HG02943 (cell line): ENCODE measurements at regions not wholly inside any gene's neighbourhood (a gene's known extent, or its start where the extent isn't known, plus 50 kb on each side); places are given as distances from the start of the nearest gene placed in this dataset.

Experiments used
- ATAC-seq: cut with Tn5 transposase; IDR thresholded peaks from one replicate; pipeline ENCODE4 v1.9.1; 2021; ENCODE audit warnings: mild to moderate bottlenecking, low read depth, moderate library complexity; ENCODE audit not compliant: unreplicated experiment

DNA sequence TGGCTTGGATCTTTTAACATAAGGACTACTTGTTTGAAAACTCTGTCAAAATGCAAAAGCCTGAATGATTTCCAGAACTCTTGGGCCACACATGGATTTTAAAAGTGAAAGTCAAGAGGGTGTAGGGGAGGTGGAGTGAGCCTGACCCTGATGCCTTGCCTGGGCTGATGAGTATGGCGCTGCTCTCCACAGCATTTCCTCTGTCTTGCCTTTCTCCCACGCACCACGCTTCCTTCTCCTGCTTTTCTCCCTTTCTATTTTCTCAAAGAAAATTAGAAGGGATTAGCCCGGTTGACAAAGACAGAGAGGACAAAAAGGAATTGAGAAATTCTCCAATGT is 207.0 kb upstream of the CCDC68 start:
- no peak for ATAC-seq

GRCh38 chr18:55163550-55163949 is 204.3 kb upstream of the CCDC68 start:
- ATAC-seq, result no peak

- no peak for ATAC-seq
Observed at GRCh38 chr18:55161916-55162315, 202.7 kb upstream of the CCDC68 start.

GRCh38 chr18:55159027-55159426 is 199.8 kb upstream of the CCDC68 start:
- no peak for ATAC-seq

GRCh38 chr18:55158570-55158969 is 199.3 kb upstream of the CCDC68 start:
- ATAC-seq, result no peak

GRCh38 chr18:55153346-55153745 is 194.1 kb upstream of the CCDC68 start:
- ATAC-seq, result no peak

- ATAC-seq, result no peak
Observed at GRCh38 chr18:55152801-55153200, 193.5 kb upstream of the CCDC68 start.

DNA sequence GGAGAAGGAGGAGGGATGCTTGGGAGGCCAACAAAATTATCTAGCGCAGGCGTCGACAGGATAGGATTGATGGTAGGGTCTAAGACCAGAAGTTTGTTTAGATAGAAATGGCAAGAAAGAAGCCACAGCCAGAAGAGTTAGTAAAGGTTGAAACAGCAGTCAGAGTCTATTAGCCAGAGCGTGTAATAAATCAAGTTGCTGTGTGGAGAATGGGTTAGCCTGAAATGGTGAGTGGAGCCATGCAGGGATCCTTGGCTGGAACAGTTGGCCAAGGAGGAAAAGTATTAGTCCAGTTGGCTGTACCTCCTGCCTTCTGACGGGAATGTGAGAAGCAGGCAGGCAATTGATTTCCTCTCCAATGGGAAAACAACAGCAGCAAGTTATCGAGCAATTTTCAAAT is 190.7 kb upstream of the CCDC68 start:
- ATAC-seq, result no peak

GRCh38 chr18:55147791-55148190 is 188.5 kb upstream of the CCDC68 start:
- no peak for ATAC-seq

- no peak for ATAC-seq
Observed at GRCh38 chr18:55144193-55144930, 185.1 kb upstream of the CCDC68 start.

DNA sequence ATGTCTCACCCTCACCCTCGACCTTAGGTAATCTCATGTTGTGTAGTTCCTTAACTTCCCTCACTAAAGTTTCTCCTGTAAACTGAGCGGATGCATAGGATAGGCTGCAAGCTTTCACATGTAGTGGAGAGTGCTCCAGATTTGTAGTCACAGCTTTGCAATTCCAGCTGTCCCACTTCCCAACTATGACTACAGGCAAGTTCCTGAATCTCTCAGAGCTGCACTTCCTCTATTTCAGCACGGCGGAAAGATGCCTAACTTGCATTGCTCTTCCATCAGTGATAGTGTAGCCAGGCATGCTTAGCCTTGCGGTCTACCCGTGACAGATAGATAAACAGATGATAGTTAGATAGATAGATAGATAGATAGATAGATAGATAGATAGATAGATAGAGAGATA is 183.1 kb upstream of the CCDC68 start:
- ATAC-seq, result no peak

DNA sequence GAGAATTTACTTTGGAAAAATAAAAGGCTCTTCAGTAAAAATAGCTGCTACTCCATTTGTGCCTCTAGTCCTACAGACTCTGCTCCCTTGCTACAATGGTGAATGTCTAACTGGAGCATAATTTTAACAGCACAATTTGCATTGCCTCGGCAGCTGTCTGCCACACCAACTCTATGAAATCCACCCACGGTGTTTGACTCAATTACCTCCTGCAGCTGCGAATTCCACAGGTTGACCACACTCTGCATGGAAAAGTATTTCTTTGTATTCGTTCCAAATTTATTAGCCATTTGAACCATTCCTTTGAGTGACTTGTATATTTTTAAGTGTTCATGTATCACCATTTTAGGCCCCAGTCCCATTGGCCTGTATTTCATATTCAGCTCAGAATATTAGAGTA is 182.1 kb upstream of the CCDC68 start:
- no peak for ATAC-seq

DNA sequence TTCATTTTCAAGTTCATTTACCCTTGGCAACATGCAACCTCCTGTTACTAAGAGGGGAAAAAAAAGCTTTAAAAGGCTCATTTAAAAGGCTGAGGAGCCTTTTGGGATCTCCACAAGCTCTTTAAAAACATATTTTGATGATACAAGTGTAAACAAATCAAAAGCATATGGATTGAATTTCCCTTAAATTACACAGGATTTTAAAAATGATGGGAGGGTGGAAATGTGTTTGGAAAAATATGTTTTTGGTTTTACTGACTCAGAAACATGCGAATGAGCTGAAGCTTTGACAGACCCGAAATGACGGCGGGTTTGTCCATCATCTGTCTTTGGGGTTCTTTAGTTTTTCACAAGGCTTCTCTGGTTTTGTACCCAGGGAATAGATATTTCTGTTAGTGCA is 180.6 kb upstream of the CCDC68 start:
- ATAC-seq, result no peak

GRCh38 chr18:55139307-55139706 is 180.0 kb upstream of the CCDC68 start:
- no peak for ATAC-seq

GRCh38 chr18:55138401-55138800 is 179.1 kb upstream of the CCDC68 start:
- ATAC-seq, result no peak

GRCh38 chr18:55137602-55138001 is 178.3 kb upstream of the CCDC68 start:
- no peak for ATAC-seq

DNA sequence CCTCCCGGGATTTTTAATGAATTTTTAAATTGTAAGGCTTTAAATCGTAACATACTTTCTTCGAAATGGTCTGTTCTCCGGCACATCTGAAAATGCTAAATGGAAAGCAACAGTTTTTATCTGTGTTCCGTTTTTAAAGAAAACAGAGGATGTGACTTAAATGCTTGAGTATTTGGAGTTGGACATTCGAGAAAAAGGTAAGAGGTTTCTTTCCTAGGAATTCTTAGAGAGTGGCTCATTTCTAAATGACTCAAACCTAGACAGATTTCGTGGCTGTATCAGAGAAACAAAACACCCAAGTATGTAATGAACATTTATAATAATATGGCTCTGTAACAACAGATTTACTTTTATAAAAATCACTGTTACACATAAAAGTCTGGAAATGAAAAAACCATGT is 177.6 kb upstream of the CCDC68 start:
- no peak for ATAC-seq

DNA sequence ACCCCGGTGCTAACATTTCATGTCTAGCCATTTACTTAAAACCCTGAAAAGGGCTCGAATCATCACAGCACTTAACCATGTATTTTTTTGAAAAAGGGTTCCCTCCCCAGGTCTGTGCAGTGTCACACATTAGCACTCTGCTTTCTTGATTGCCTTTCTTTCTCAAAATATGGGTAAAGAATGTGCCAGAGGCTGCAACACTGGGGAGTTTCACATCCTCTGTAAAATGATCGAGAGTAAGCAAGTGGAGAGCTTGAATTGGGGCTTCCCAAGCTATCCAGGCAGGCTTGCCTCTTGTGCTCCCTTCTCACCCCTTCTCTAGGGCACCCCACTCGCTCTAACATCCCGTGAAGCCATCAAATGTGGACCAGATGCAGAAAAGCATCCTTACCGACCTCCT is 177.0 kb upstream of the CCDC68 start:
- no peak for ATAC-seq

DNA sequence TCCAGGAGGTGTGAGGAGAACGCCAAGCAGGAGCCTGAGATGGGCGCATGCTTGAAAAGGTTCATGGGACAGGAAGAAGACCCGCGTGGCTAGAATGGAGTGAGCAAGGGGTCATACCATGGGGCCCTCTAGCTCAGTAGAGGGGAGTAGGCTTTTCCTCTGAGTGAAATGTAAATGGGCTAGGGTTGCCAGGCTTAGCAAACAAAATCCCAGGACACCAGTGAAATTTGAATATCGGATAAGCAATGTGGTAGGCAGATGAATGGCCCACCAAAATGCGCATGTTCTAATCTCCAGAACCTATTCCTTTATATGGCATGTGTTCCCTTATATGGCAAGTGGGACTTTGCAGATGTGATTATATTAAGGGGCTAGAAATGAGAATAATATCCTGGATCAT is 174.1 kb upstream of the CCDC68 start:
- ATAC-seq, result no peak

- ATAC-seq, result no peak
Observed at GRCh38 chr18:55128437-55128836, 169.2 kb upstream of the CCDC68 start.

DNA sequence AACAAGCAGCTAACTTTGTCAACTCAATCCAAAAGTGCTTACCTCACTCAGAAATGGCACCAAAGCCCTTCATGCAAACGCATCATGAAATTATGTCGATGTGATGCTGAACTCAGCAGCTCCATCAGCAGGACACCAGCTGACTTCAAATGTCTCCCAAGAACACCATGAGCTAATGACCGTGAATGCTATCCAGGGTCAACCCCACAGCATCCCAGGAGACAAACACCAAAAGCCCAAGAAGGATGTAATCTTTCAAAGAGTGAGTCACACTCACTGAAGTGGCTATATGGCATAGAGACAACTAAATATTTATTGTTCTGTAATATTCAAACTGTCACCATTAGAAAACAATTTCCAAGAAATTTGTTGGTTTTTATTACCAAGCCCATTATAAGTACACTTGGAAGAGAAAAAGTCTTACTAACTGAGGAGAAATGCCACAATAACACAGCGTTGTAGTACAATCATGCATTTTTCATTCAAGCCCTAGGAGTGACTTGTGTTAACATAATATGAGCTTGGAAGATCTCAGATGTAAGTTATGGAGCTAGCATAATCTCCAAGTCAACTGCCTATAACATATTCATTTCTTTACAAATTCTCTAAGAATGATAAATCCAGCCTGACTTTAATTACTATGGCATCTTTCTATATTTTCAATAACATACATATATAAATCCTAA is 165.0 kb upstream of the CCDC68 start:
- no peak for ATAC-seq

GRCh38 chr18:55123361-55123760 is 164.1 kb upstream of the CCDC68 start:
- no peak for ATAC-seq
